A549 (cell line): ENCODE measurements at regions not wholly inside any gene's neighbourhood (a gene's known extent, or its start where the extent isn't known, plus 50 kb on each side); places are given as distances from the start of the nearest gene placed in this dataset.

Experiments used
- ATAC-seq, 2 experiments: fragments of 200-7000 bp in 1 of 2; fragments of >200 bp in 1 of 2; cut with Nextera tagmentation in 1 of 2; cut with Tn5 transposase in 1 of 2; 3 replicates each; pipeline versions ENCODE4 v1.8.0 to v1.9.1; 2018 to 2020; ENCODE audit warnings: mild to moderate bottlenecking in 1 of 2, moderate library complexity in 1 of 2
- CTCF ChIA-PET: fragments of 300-600 bp; sonication (Branson Sonifier 250); formaldehyde crosslinking; extraction: SDS; loops from one replicate; lab custom pipeline; 2021; ENCODE audit warnings: antibody characterized with exemption, inconsistent platforms; lab: Yijun Ruan, JAX
- POLR2A ChIA-PET: fragments of 350-600 bp; formaldehyde crosslinking; extraction: SDS; loops from one replicate; lab custom pipeline; 2021; ENCODE audit warnings: antibody characterized with exemption, inconsistent platforms; lab: Yijun Ruan, JAX
- DNase-seq, 2 experiments: peaks; one replicate each; pipeline versions ENCODE4 v3.0.0 to v3.0.0-alpha.2; 2011 to 2016; ENCODE audit warnings: low read depth in 1 of 2, low spot score in 1 of 2
- FAIRE-seq: peaks from 2 replicates; lab custom pipeline; 2011; peaks lifted over from hg19 to GRCh38; lab: Jason Lieb, UNC
- H3K27ac ChIP-seq, 2 experiments: fragments of >200 bp; sonication (Bioruptor Twin); formaldehyde crosslinking; 3 replicates each; pipeline ENCODE4 v1.5.1; 2016 to 2017
- H3K4me1 ChIP-seq: fragments of >200 bp; sonication (Bioruptor Twin); formaldehyde crosslinking; 3 replicates; pipeline ENCODE4 v1.6.1; 2016
- H3K4me2 ChIP-seq: fragments of >200 bp; sonication (Bioruptor Twin); formaldehyde crosslinking; 3 replicates; pipeline ENCODE4 v1.6.1; 2016
- H3K4me3 ChIP-seq: fragments of >200 bp; sonication (Bioruptor Twin); formaldehyde crosslinking; 3 replicates; pipeline ENCODE4 v1.5.1; 2016
- H3K9me3 ChIP-seq: fragments of >200 bp; sonication (Bioruptor Twin); formaldehyde crosslinking; 3 replicates; pipeline ENCODE4 v1.6.1; 2016
- BHLHE40 ChIP-seq: IDR thresholded peaks from 2 replicates; pipeline ENCODE4 v1.6.1; 2012; ENCODE audit warnings: low read depth, low read length, inconsistent platforms
- CBX8 ChIP-seq: fragments of 200-600 bp; sonication (generic); IDR thresholded peaks from 2 replicates; pipeline ENCODE4 v1.6.1; 2016
- CHD2 ChIP-seq: fragments of 150-350 bp; IDR thresholded peaks from 2 replicates; pipeline ENCODE4 v1.6.1; 2014; ENCODE audit warnings: low read length; ENCODE audit not compliant: partially characterized antibody
- EP300 ChIP-seq, 2 experiments: fragments of >200 bp; sonication (Bioruptor Twin); formaldehyde crosslinking; IDR thresholded peaks; 2 replicates in 1 of 2; 3 replicates in 1 of 2; pipeline ENCODE4 v1.6.1; 2016 to 2017
- FOXS1 ChIP-seq: fragments of 250-450 bp; sonication (Bioruptor Pico); IDR thresholded peaks from 2 replicates; pipeline ENCODE4 v1.5.0; 2020; ENCODE audit warnings: mild to moderate bottlenecking, moderate library complexity
- JUN ChIP-seq, 2 experiments: fragments of >200 bp; sonication (Bioruptor Twin); formaldehyde crosslinking; IDR thresholded peaks; 2 replicates in 1 of 2; 3 replicates in 1 of 2; pipeline ENCODE4 v1.6.1; 2016 to 2017
- JUNB ChIP-seq: fragments of >200 bp; sonication (Bioruptor Twin); formaldehyde crosslinking; IDR thresholded peaks from 2 replicates; pipeline ENCODE4 v1.6.1; 2016
- MAFK ChIP-seq: fragments of 450-650 bp; IDR thresholded peaks from 2 replicates; pipeline ENCODE4 v1.6.1; 2014; ENCODE audit not compliant: partially characterized antibody
- MYC ChIP-seq: IDR thresholded peaks from 2 replicates; pipeline ENCODE4 v1.6.1; 2012; ENCODE audit warnings: mild to moderate bottlenecking, inconsistent platforms, low read length, improper control_type of control experiment, borderline replicate concordance
- NPAS2 ChIP-seq: fragments of 250-450 bp; sonication (Bioruptor Pico); IDR thresholded peaks from 2 replicates; pipeline ENCODE4 v1.8.0; 2022; ENCODE audit warnings: mild to moderate bottlenecking, moderate library complexity, borderline replicate concordance
- PBX3 ChIP-seq: IDR thresholded peaks from 2 replicates; pipeline ENCODE4 v1.6.1; 2012
- POLR2A ChIP-seq: IDR thresholded peaks from 2 replicates; pipeline ENCODE4 v1.6.1; 2012; ENCODE audit warnings: mild to moderate bottlenecking, low read length
- POLR2AphosphoS2 ChIP-seq: conservative IDR thresholded peaks from 2 replicates; pipeline ENCODE4 v1.6.1; 2012; ENCODE audit warnings: low read length, improper control_type of control experiment, inconsistent platforms
- RCOR1 ChIP-seq: fragments of 150-350 bp; IDR thresholded peaks from 2 replicates; pipeline ENCODE4 v1.6.1; 2014; ENCODE audit warnings: antibody characterized with exemption, low read length, low read depth
- REST ChIP-seq: fragments of 200-600 bp; sonication (generic); IDR thresholded peaks from 2 replicates; pipeline ENCODE4 v1.6.1; 2016; ENCODE audit warnings: antibody characterized with exemption, mild to moderate bottlenecking, moderate library complexity
- RFX5 ChIP-seq: fragments of 450-650 bp; IDR thresholded peaks from 2 replicates; pipeline ENCODE4 v1.7.1; 2014; ENCODE audit warnings: antibody characterized with exemption, mild to moderate bottlenecking, moderate library complexity
- SMC3 ChIP-seq: fragments of >200 bp; sonication (Bioruptor Twin); formaldehyde crosslinking; IDR thresholded peaks from 3 replicates; pipeline ENCODE4 v1.6.1; 2018; ENCODE audit warnings: inconsistent platforms
- TFCP2L1 ChIP-seq: fragments of 250-450 bp; sonication (Bioruptor Pico); IDR thresholded peaks from 2 replicates; pipeline ENCODE4 v1.5.0; 2021; ENCODE audit warnings: mild to moderate bottlenecking
- TP53 ChIP-seq: fragments of 250-450 bp; sonication (Bioruptor Pico); IDR thresholded peaks from 2 replicates; pipeline ENCODE4 v1.5.0; 2021; ENCODE audit warnings: mild to moderate bottlenecking, moderate library complexity
- ZSCAN20 ChIP-seq: fragments of 250-450 bp; sonication (Bioruptor Pico); IDR thresholded peaks from 2 replicates; pipeline ENCODE4 v1.8.0; 2022; ENCODE audit warnings: mild to moderate bottlenecking, moderate library complexity
- WGBS: methylation state at CpG from one replicate; pipeline ENCODE4 v1.1.6; 2017; ENCODE audit errors: missing lambda C conversion rate; 5-methylcytosine and 5-hydroxymethylcytosine counted together
- TF ChIP-seq, protein P1 (sequence below): fragments of 150-350 bp; IDR thresholded peaks from 2 replicates; pipeline ENCODE4 v1.6.1; 2014; ENCODE audit warnings: low read depth, mild to moderate bottlenecking, low read length
- TF ChIP-seq, protein P2 (sequence below): fragments of >200 bp; sonication (Bioruptor Twin); formaldehyde crosslinking; IDR thresholded peaks from 3 replicates; pipeline ENCODE4 v1.5.1; 2016
- TF ChIP-seq, protein P3 (sequence below): fragments of 450-650 bp; IDR thresholded peaks from 2 replicates; pipeline ENCODE4 v1.6.1; 2014; ENCODE audit warnings: antibody characterized with exemption

GRCh38 chr18:2146092-2146491 is 425.2 kb downstream of the METTL4 start:
- ChIA-PET CTCF (no interaction called here), POLR2A (no interaction called here)
- ATAC-seq (no peak), FAIRE-seq (no peak), DNase-seq (no peak)
- H3K4me3 ChIP-seq: no peak overlapping the region
- WGBS: 0% methylated on average over 2 of the region's 2 CpGs
- H3K4me1 ChIP-seq: no peaks in the 10 kb centered on the region
- H3K9me3 ChIP-seq: no peaks in the 10 kb centered on the region
- H3K4me2 ChIP-seq: no peak overlapping the region
- TF ChIP-seq ZSCAN20 (CRISPR knock-in tag) (no peak), POLR2AphosphoS2 (no peak), SMC3 (no peak), POLR2A (no peak), PBX3 (no peak), CHD2 (no peak), REST (no peak), RFX5 (no peak), EP300 (IDR thresholded peaks at IDR 0.05) (no peak), JUN (IDR thresholded peaks at IDR 0.05) (no peak), BHLHE40 (no peak), RCOR1 (no peak), CBX8 (no peak)
- TF ChIP-seq, protein P1, sequence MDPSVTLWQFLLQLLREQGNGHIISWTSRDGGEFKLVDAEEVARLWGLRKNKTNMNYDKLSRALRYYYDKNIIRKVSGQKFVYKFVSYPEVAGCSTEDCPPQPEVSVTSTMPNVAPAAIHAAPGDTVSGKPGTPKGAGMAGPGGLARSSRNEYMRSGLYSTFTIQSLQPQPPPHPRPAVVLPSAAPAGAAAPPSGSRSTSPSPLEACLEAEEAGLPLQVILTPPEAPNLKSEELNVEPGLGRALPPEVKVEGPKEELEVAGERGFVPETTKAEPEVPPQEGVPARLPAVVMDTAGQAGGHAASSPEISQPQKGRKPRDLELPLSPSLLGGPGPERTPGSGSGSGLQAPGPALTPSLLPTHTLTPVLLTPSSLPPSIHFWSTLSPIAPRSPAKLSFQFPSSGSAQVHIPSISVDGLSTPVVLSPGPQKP: no peak
- TF ChIP-seq, protein P2, sequence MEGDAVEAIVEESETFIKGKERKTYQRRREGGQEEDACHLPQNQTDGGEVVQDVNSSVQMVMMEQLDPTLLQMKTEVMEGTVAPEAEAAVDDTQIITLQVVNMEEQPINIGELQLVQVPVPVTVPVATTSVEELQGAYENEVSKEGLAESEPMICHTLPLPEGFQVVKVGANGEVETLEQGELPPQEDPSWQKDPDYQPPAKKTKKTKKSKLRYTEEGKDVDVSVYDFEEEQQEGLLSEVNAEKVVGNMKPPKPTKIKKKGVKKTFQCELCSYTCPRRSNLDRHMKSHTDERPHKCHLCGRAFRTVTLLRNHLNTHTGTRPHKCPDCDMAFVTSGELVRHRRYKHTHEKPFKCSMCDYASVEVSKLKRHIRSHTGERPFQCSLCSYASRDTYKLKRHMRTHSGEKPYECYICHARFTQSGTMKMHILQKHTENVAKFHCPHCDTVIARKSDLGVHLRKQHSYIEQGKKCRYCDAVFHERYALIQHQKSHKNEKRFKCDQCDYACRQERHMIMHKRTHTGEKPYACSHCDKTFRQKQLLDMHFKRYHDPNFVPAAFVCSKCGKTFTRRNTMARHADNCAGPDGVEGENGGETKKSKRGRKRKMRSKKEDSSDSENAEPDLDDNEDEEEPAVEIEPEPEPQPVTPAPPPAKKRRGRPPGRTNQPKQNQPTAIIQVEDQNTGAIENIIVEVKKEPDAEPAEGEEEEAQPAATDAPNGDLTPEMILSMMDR: no peak
- TF ChIP-seq, protein P3, sequence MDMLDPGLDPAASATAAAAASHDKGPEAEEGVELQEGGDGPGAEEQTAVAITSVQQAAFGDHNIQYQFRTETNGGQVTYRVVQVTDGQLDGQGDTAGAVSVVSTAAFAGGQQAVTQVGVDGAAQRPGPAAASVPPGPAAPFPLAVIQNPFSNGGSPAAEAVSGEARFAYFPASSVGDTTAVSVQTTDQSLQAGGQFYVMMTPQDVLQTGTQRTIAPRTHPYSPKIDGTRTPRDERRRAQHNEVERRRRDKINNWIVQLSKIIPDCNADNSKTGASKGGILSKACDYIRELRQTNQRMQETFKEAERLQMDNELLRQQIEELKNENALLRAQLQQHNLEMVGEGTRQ: no peak
- TF ChIP-seq, all 56 proteins: peak for 0
- H3K27ac ChIP-seq: no peak overlapping the region

GRCh38 chr18:2146754-2147153 is 424.6 kb downstream of the METTL4 start:
- no peaks in the 10 kb centered on the region for H3K4me1 ChIP-seq
- ChIA-PET CTCF (no interaction called here), POLR2A (no interaction called here)
- no peak overlapping the region for H3K4me2 ChIP-seq
- WGBS: 22% methylated on average over 2 of the region's 2 CpGs
- no peak overlapping the region for H3K4me3 ChIP-seq
- ATAC-seq (no peak), FAIRE-seq (no peak), DNase-seq (no peak)
- H3K27ac ChIP-seq: no peak overlapping the region
- no peak for TF ChIP-seq MYC
- TF ChIP-seq CBX8: no peak
- TF ChIP-seq NPAS2: no peak
- no peak for TF ChIP-seq TP53 (CRISPR knock-in tag)
- TF ChIP-seq TFCP2L1 (CRISPR knock-in tag): no peak
- no peak for TF ChIP-seq REST
- no peak for TF ChIP-seq PBX3
- TF ChIP-seq FOXS1 (CRISPR knock-in tag): no peak
- TF ChIP-seq JUNB: no peak
- no peak for TF ChIP-seq MAFK
- TF ChIP-seq, protein P3: no peak
- no peak for TF ChIP-seq RCOR1
- no peaks in the 10 kb centered on the region for H3K9me3 ChIP-seq
